ENCODE measurements at regions not wholly inside any gene's neighbourhood (a gene's known extent, or its start where the extent isn't known, plus 50 kb on each side); places are given as distances from the start of the nearest gene placed in this dataset.

DNA sequence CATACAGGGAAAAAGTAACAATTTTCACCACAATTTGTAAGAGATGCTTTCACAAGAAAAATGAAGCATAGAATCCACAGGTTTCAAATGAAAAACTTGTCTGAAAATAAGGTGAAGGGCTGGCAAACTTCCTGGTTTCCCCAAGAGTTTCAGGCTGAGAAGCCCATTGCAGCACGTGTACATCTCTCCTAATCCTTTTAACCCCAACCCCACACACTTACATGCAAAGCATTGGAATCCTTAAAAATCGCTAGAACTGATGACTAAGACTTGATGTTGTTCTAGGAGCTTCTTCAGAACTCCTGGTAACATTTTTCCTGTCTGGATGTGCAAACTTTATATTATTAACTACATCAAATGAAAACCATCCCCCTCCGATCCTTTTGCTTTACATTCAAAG is 317.8 kb upstream of the RGMB start:
- Histone ChIP-seq H4K20me1 (ENCODE audit: insufficient read depth, low read length) (no peaks in the 10 kb centered on the region), H3K9me3 (ENCODE audit: low read depth, low read length) (no peaks in the 10 kb centered on the region), H3K36me3 (ENCODE audit: insufficient read depth, low read length) (no peaks in the 10 kb centered on the region), H3K79me2 (ENCODE audit: insufficient read depth, low read length) (no peaks in the 10 kb centered on the region), H3K4me1 (ENCODE audit: insufficient read depth, low read length) (peaks cover 40% of the 10 kb centered on the region), H3K4me3 (ENCODE audit: insufficient read depth, low read length) (no peak overlapping the region), H3K27me3 (ENCODE audit: insufficient read depth, low read length) (no peaks in the 10 kb centered on the region), H2AFZ (ENCODE audit: low read length) (no peak overlapping the region), H3K4me2 (ENCODE audit: insufficient read depth, low read length) (peak overlapping the region; percentile 76), H3K27ac (ENCODE audit: low read depth, low read length) (peak overlapping the region; percentile 93)
- DNase-seq (ENCODE audit: insufficient read length, low spot score, missing footprints), result no peak
- TF ChIP-seq, protein P1, sequence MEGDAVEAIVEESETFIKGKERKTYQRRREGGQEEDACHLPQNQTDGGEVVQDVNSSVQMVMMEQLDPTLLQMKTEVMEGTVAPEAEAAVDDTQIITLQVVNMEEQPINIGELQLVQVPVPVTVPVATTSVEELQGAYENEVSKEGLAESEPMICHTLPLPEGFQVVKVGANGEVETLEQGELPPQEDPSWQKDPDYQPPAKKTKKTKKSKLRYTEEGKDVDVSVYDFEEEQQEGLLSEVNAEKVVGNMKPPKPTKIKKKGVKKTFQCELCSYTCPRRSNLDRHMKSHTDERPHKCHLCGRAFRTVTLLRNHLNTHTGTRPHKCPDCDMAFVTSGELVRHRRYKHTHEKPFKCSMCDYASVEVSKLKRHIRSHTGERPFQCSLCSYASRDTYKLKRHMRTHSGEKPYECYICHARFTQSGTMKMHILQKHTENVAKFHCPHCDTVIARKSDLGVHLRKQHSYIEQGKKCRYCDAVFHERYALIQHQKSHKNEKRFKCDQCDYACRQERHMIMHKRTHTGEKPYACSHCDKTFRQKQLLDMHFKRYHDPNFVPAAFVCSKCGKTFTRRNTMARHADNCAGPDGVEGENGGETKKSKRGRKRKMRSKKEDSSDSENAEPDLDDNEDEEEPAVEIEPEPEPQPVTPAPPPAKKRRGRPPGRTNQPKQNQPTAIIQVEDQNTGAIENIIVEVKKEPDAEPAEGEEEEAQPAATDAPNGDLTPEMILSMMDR (IDR thresholded peaks at IDR 0.05; ENCODE audit: extremely low read depth, low read depth, low read length), result no peak

DNA sequence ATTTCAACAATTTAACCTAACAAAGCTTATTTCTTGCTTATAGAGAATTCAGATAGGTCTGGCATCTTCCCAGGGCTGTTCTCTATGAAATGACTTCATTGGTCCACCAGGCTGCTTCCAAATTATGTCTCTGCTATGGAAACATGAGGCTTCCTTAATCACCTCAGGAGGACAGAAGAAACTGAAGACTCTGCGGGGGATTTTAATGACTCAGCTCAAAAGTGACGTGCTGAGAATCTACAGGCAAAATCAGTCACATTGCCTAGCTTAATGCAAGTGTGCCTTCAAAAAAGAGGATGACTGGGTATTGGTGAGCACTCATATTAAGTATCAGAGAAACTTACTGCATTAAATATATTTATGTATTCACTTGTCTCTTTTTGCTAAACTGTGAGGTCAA is 315.5 kb upstream of the RGMB start:
- no peak overlapping the region for H3K4me2 ChIP-seq (ENCODE audit: insufficient read depth, low read length)
- no peaks in the 10 kb centered on the region for H3K9me3 ChIP-seq (ENCODE audit: low read depth, low read length)
- H4K20me1 ChIP-seq (ENCODE audit: insufficient read depth, low read length), result no peaks in the 10 kb centered on the region
- TF ChIP-seq, protein P1 (IDR thresholded peaks at IDR 0.05; ENCODE audit: extremely low read depth, low read depth, low read length), result no peak
- no peaks in the 10 kb centered on the region for H3K27me3 ChIP-seq (ENCODE audit: insufficient read depth, low read length)
- peak; percentile 37 for DNase-seq (ENCODE audit: insufficient read length, low spot score, missing footprints)
- H3K27ac ChIP-seq (ENCODE audit: low read depth, low read length), result peak overlapping the region; percentile 71
- no peak overlapping the region for H3K4me3 ChIP-seq (ENCODE audit: insufficient read depth, low read length)
- peaks cover 46% of the 10 kb centered on the region for H3K4me1 ChIP-seq (ENCODE audit: insufficient read depth, low read length)
- no peak overlapping the region for H2AFZ ChIP-seq (ENCODE audit: low read length)
- no peaks in the 10 kb centered on the region for H3K79me2 ChIP-seq (ENCODE audit: insufficient read depth, low read length)
- no peaks in the 10 kb centered on the region for H3K36me3 ChIP-seq (ENCODE audit: insufficient read depth, low read length)

DNA sequence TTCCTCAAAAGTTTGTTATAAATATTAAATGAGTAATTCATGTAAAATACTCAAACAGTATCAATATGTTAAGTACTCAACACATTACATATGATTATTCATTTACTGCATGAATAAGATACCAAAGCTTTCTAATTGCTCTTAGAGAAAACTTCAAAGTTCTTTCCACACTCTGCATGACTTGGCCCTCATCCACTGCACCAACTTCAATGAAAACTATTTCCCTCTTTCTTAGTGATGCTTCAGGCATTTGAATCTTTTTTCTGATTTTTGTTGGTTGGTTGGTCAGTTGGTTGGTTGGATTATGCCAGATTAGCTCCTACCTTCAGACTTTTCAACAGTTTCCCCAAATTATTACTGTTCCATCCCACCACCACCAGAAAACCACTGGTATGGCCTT is 314.7 kb upstream of the RGMB start:
- Histone ChIP-seq H3K36me3 (ENCODE audit: insufficient read depth, low read length) (no peaks in the 10 kb centered on the region), H3K9me3 (ENCODE audit: low read depth, low read length) (no peaks in the 10 kb centered on the region), H2AFZ (ENCODE audit: low read length) (no peak overlapping the region), H3K4me2 (ENCODE audit: insufficient read depth, low read length) (no peak overlapping the region), H3K79me2 (ENCODE audit: insufficient read depth, low read length) (no peaks in the 10 kb centered on the region), H3K27ac (ENCODE audit: low read depth, low read length) (peak overlapping the region; percentile 71), H3K4me1 (ENCODE audit: insufficient read depth, low read length) (peaks cover 46% of the 10 kb centered on the region), H4K20me1 (ENCODE audit: insufficient read depth, low read length) (no peaks in the 10 kb centered on the region), H3K27me3 (ENCODE audit: insufficient read depth, low read length) (no peaks in the 10 kb centered on the region), H3K4me3 (ENCODE audit: insufficient read depth, low read length) (no peak overlapping the region)
- TF ChIP-seq, protein P1 (IDR thresholded peaks at IDR 0.05; ENCODE audit: extremely low read depth, low read depth, low read length), result no peak
- no peak for DNase-seq (ENCODE audit: insufficient read length, low spot score, missing footprints)

DNA sequence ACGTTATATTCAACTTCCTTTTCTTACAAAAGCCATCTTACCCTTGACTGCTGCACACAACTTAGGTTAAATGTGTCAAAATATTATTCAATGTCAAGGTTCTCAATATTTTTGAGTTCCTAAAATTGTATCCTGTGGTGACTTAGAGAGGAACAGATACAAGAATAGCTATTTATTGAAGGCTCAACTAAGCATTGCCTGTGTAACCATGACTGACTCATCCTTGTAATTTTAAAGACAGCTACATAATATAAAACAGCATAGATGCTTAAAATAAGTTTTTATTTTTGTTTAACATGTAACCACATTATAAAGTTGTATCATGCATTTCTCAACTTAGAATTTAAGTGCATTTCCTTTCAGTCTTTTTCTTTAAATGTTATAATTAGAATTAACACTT is 312.9 kb upstream of the RGMB start:
- Histone ChIP-seq H3K4me2 (ENCODE audit: insufficient read depth, low read length) (no peak overlapping the region), H3K9me3 (ENCODE audit: low read depth, low read length) (no peaks in the 10 kb centered on the region), H3K79me2 (ENCODE audit: insufficient read depth, low read length) (no peaks in the 10 kb centered on the region), H4K20me1 (ENCODE audit: insufficient read depth, low read length) (no peaks in the 10 kb centered on the region), H2AFZ (ENCODE audit: low read length) (no peak overlapping the region), H3K36me3 (ENCODE audit: insufficient read depth, low read length) (no peaks in the 10 kb centered on the region), H3K27me3 (ENCODE audit: insufficient read depth, low read length) (no peaks in the 10 kb centered on the region), H3K27ac (ENCODE audit: low read depth, low read length) (no peak overlapping the region), H3K4me1 (ENCODE audit: insufficient read depth, low read length) (peaks cover 44% of the 10 kb centered on the region), H3K4me3 (ENCODE audit: insufficient read depth, low read length) (no peak overlapping the region)
- TF ChIP-seq, protein P1 (IDR thresholded peaks at IDR 0.05; ENCODE audit: extremely low read depth, low read depth, low read length), result no peak
- DNase-seq (ENCODE audit: insufficient read length, low spot score, missing footprints), result no peak

All from osteoblast (primary cell).